ENCODE measurements at regions not wholly inside any gene's neighbourhood (a gene's known extent, or its start where the extent isn't known, plus 50 kb on each side); places are given as distances from the start of the nearest gene placed in this dataset.
"Not testable (repeated sequence)": the region's sequence is repeated elsewhere in the genome, so short reads cannot be mapped to it uniquely, and the experiment has no call there.

DNA sequence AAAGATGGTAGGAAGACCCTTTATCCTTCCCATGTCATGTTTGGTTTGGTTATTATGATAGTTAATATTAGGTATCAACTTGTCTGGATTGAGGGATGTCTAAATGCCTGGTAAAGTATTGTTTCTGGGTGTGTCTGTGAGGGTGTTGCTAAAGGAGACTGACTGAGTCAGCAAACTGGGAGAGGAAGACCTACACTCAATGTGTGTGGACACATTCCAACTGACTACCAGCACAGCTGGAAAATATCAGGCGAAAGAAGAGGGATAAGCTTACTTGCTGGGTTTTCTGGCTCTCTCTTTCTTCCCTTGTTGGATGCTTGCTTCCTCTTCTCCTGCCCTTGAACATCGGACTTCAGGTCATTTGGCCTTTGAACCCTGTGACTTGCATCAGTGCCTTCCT lies 1227.6 kb upstream of the EPHA6 start:
- H3K27me3 ChIP-seq (ENCODE audit: control insufficient read depth in 5 of 5, insufficient read depth in 4 of 5, low read length in 5 of 5) = no peaks in the 10 kb centered on the region
- H3K4me1 ChIP-seq (ENCODE audit: control insufficient read depth in 5 of 5, insufficient read depth in 5 of 5, low read length in 5 of 5) = no peaks in the 10 kb centered on the region
- H3K4me3 ChIP-seq (ENCODE audit: low read depth in 1 of 5, low read length in 5 of 5) = no peak overlapping the region
- H3K27ac ChIP-seq (ENCODE audit: low read depth, low read length) = no peak overlapping the region
- no peak overlapping the region for H3K9ac ChIP-seq (ENCODE audit: low read length in 5 of 5)
- H3K36me3 ChIP-seq (ENCODE audit: control insufficient read depth in 5 of 5, insufficient read depth in 5 of 5, low read length in 5 of 5) = no peaks in the 10 kb centered on the region
- peaks cover 0 to 5% (median 0%) of the 10 kb centered on the region in 5 donors for H3K9me3 ChIP-seq (ENCODE audit: control insufficient read depth in 5 of 5, low read length in 5 of 5)

DNA sequence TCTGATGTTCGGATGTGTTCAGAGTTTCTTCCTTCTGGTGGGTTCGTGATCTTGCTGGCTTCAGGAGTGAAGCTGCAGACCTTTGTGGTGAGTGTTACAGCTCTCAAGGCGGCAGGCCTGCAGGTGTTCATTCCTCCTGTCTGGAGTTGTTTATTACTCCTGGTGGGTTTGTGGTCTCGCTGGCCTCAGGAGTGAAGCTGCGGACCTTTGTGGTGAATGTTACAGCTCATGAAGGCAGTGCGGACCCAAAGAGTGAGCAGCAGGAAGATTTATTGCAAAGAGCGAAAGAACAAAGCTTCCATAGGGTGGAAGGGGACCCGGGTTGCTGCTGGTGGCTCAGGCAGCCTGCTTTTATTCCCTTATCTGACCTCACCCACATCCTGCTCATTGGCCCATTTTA lies 1226.8 kb upstream of the EPHA6 start:
- H3K27ac ChIP-seq (ENCODE audit: low read depth, low read length); H3K27me3 ChIP-seq (ENCODE audit: control insufficient read depth in 5 of 5, insufficient read depth in 4 of 5, low read length in 5 of 5); H3K9ac ChIP-seq (ENCODE audit: low read length in 5 of 5); H3K4me3 ChIP-seq (ENCODE audit: low read depth in 1 of 5, low read length in 5 of 5); H3K36me3 ChIP-seq (ENCODE audit: control insufficient read depth in 5 of 5, insufficient read depth in 5 of 5, low read length in 5 of 5); H3K4me1 ChIP-seq (ENCODE audit: control insufficient read depth in 5 of 5, insufficient read depth in 5 of 5, low read length in 5 of 5); H3K9me3 ChIP-seq (ENCODE audit: control insufficient read depth in 5 of 5, low read length in 5 of 5): not testable (repeated sequence)

DNA sequence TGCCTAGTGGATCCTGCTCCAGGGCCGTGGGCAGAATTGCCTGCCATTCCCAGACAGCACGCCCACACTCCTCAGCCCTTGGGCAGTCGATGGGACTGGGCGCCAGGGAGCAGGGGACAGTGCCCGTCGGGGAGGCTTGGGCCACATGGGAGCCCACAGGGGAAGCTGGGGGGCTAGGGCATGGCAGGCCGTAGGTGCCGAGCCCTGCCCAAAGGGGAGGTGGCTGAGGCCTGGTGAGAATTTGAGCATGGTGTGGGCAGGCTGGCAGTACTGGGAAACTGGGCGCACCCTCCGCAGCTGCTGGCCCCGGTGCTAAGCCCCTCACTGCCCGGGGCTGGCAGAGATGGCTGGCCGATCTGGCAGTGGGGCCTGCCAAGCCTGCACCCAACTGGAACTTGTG lies 1225.9 kb upstream of the EPHA6 start:
- peaks cover 0 to 5% (median 0%) of the 10 kb centered on the region in 5 donors for H3K9me3 ChIP-seq (ENCODE audit: control insufficient read depth in 5 of 5, low read length in 5 of 5)
- H3K4me3 ChIP-seq (ENCODE audit: low read depth in 1 of 5, low read length in 5 of 5) = no peak overlapping the region
- H3K9ac ChIP-seq (ENCODE audit: low read length in 5 of 5) = no peak overlapping the region
- no peaks in the 10 kb centered on the region for H3K4me1 ChIP-seq (ENCODE audit: control insufficient read depth in 5 of 5, insufficient read depth in 5 of 5, low read length in 5 of 5)
- no peaks in the 10 kb centered on the region for H3K27me3 ChIP-seq (ENCODE audit: control insufficient read depth in 5 of 5, insufficient read depth in 4 of 5, low read length in 5 of 5)
- no peak overlapping the region for H3K27ac ChIP-seq (ENCODE audit: low read depth, low read length)
- H3K36me3 ChIP-seq (ENCODE audit: control insufficient read depth in 5 of 5, insufficient read depth in 5 of 5, low read length in 5 of 5) = no peaks in the 10 kb centered on the region

DNA sequence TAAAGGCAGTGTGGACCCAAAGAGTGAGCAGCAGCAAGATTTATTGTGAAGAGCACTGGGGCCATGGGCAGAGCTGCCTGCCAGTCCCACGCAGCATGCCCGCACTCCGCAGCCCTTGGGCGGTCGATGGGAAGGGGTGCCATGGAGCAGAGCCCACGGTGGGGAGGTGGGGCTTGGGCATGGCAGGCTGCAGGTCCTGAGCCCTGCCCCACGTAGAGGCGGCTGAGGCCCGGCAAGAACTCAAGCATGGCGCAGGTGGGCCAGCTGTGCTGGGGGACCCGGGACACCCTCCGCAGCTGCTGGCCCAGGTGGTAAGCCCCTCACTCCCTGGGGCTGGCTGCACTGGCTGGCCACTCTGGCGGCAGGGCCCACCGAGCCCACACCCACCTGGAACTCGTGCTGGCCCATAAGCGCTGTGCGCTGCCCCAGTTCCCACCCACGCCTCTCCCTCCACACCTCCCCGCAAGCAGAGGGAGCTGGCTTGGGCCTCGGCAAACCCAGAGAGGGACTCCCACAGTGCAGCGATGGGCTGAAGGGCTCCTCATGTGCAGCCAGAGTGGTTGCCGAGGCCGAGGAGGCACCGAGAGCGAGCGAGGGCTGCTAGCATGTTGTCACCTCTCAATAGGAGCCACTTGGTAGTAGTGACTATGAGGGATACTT lies 1218.8 kb upstream of the EPHA6 start:
- no peak overlapping the region for H3K27ac ChIP-seq (ENCODE audit: low read depth, low read length)
- peaks cover 0 to 11% (median 0%) of the 10 kb centered on the region in 5 donors for H3K9me3 ChIP-seq (ENCODE audit: control insufficient read depth in 5 of 5, low read length in 5 of 5)

DNA sequence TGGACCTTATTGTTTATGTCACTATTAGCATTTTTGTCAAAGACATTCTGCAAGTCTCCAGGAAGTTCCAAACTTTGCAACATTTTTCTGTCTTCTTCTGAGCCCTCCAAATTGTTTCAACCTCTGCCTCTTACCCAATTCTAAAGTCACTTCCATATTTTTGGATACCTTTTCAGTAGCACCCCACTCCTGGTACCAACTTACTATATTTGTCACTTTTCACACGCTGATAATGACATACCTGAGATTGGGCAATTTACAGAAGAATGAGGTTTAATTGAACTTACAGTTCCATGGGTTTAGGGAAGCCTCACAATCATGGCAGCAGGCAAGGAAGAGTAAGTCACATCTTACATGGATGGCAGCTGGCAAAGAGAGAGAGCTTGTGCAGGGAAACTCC lies 1206.5 kb upstream of the EPHA6 start:
- no peak overlapping the region for H3K9ac ChIP-seq (ENCODE audit: low read length in 5 of 5)
- no peaks in the 10 kb centered on the region for H3K27me3 ChIP-seq (ENCODE audit: control insufficient read depth in 5 of 5, insufficient read depth in 4 of 5, low read length in 5 of 5)
- no peak overlapping the region for H3K27ac ChIP-seq (ENCODE audit: low read depth, low read length)
- no peaks in the 10 kb centered on the region for H3K4me1 ChIP-seq (ENCODE audit: control insufficient read depth in 5 of 5, insufficient read depth in 5 of 5, low read length in 5 of 5)
- H3K4me3 ChIP-seq (ENCODE audit: low read depth in 1 of 5, low read length in 5 of 5) = no peak overlapping the region
- peaks cover 0 to 27% (median 18%) of the 10 kb centered on the region in 5 donors for H3K9me3 ChIP-seq (ENCODE audit: control insufficient read depth in 5 of 5, low read length in 5 of 5)
- H3K36me3 ChIP-seq (ENCODE audit: control insufficient read depth in 5 of 5, insufficient read depth in 5 of 5, low read length in 5 of 5) = no peaks in the 10 kb centered on the region

More for the DNA sequence above, 1218.8 kb upstream of the EPHA6 start:
- no peak overlapping the region for H3K4me3 ChIP-seq (ENCODE audit: low read depth in 1 of 5, low read length in 5 of 5)
- no peak overlapping the region for H3K9ac ChIP-seq (ENCODE audit: low read length in 5 of 5)
- H3K4me1 ChIP-seq (ENCODE audit: control insufficient read depth in 5 of 5, insufficient read depth in 5 of 5, low read length in 5 of 5) = no peaks in the 10 kb centered on the region
- H3K27me3 ChIP-seq (ENCODE audit: control insufficient read depth in 5 of 5, insufficient read depth in 4 of 5, low read length in 5 of 5) = no peaks in the 10 kb centered on the region
- H3K36me3 ChIP-seq (ENCODE audit: control insufficient read depth in 5 of 5, insufficient read depth in 5 of 5, low read length in 5 of 5) = no peaks in the 10 kb centered on the region

DNA sequence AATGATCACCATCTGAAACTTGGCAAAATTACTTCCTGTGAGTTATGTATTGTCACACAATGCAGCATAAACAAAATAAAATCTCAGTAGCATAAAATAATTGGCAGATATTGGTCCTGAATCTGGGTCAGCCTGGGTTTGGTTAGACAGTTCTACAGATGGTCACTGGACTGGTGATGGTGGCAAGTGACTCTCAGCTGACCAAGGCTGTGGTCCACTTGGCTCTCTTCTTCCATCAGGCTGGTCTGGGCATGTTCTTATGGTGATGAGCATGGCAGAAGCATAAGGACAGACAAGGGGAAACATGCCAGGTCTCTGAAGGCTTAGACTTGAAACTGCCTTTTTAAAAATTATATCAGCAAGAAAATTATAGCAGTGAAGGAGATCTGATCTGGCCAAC lies 1205.0 kb upstream of the EPHA6 start:
- no peak overlapping the region for H3K9ac ChIP-seq (ENCODE audit: low read length in 5 of 5)
- peaks cover 0 to 27% (median 18%) of the 10 kb centered on the region in 5 donors for H3K9me3 ChIP-seq (ENCODE audit: control insufficient read depth in 5 of 5, low read length in 5 of 5)
- no peaks in the 10 kb centered on the region for H3K36me3 ChIP-seq (ENCODE audit: control insufficient read depth in 5 of 5, insufficient read depth in 5 of 5, low read length in 5 of 5)
- H3K27ac ChIP-seq (ENCODE audit: low read depth, low read length) = no peak overlapping the region
- no peak overlapping the region for H3K4me3 ChIP-seq (ENCODE audit: low read depth in 1 of 5, low read length in 5 of 5)
- H3K27me3 ChIP-seq (ENCODE audit: control insufficient read depth in 5 of 5, insufficient read depth in 4 of 5, low read length in 5 of 5) = no peaks in the 10 kb centered on the region
- no peaks in the 10 kb centered on the region for H3K4me1 ChIP-seq (ENCODE audit: control insufficient read depth in 5 of 5, insufficient read depth in 5 of 5, low read length in 5 of 5)

DNA sequence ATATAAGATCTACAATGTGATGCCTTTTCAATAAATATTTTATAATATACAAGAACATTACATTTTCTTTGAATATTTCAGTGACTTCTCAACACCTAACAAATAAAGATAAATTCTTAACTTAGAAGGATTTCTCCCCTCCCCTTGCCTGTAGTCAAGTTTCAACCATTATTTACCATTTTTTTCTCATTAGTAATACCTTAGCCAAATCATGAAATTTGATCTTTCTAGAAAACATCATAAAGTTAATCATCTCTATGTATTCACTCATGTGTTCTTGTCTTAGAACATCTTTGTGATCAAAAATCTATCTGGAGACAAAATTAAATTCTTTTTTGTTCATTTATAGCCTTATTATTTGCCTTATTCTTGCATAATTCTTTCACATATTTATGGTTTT lies 1201.8 kb upstream of the EPHA6 start:
- H3K27me3 ChIP-seq (ENCODE audit: control insufficient read depth in 5 of 5, insufficient read depth in 4 of 5, low read length in 5 of 5) = no peaks in the 10 kb centered on the region
- no peaks in the 10 kb centered on the region for H3K4me1 ChIP-seq (ENCODE audit: control insufficient read depth in 5 of 5, insufficient read depth in 5 of 5, low read length in 5 of 5)
- no peak overlapping the region for H3K4me3 ChIP-seq (ENCODE audit: low read depth in 1 of 5, low read length in 5 of 5)
- no peak overlapping the region for H3K9ac ChIP-seq (ENCODE audit: low read length in 5 of 5)
- H3K36me3 ChIP-seq (ENCODE audit: control insufficient read depth in 5 of 5, insufficient read depth in 5 of 5, low read length in 5 of 5) = no peaks in the 10 kb centered on the region
- peaks cover 0 to 11% (median 5%) of the 10 kb centered on the region in 5 donors for H3K9me3 ChIP-seq (ENCODE audit: control insufficient read depth in 5 of 5, low read length in 5 of 5)
- no peak overlapping the region for H3K27ac ChIP-seq (ENCODE audit: low read depth, low read length)

DNA sequence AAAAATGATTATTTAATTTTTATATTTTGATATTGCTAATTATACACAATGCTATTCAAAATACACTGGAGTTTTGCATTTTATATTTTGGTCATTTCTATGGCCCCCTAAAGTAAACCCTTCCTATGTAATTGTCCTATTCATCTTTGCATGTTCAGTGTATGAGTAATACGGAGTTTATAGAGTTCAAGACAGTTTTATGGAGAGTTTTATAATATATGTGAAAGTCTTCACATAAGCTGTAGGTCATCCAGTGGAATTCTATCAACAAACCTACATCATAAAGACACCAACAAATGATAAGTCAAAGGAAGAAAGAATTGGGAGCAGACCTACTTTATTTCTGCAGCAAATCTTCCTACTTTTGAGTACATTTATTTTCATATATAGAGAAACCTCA lies 1200.4 kb upstream of the EPHA6 start:
- Histone ChIP-seq H3K4me1 (ENCODE audit: control insufficient read depth in 5 of 5, insufficient read depth in 5 of 5, low read length in 5 of 5) (no peaks in the 10 kb centered on the region), H3K4me3 (ENCODE audit: low read depth in 1 of 5, low read length in 5 of 5) (no peak overlapping the region), H3K9me3 (ENCODE audit: control insufficient read depth in 5 of 5, low read length in 5 of 5) (peaks cover 0 to under 1% (median 0%) of the 10 kb centered on the region in 5 donors), H3K27me3 (ENCODE audit: control insufficient read depth in 5 of 5, insufficient read depth in 4 of 5, low read length in 5 of 5) (no peaks in the 10 kb centered on the region), H3K27ac (ENCODE audit: low read depth, low read length) (no peak overlapping the region), H3K36me3 (ENCODE audit: control insufficient read depth in 5 of 5, insufficient read depth in 5 of 5, low read length in 5 of 5) (no peaks in the 10 kb centered on the region), H3K9ac (ENCODE audit: low read length in 5 of 5) (no peak overlapping the region)

DNA sequence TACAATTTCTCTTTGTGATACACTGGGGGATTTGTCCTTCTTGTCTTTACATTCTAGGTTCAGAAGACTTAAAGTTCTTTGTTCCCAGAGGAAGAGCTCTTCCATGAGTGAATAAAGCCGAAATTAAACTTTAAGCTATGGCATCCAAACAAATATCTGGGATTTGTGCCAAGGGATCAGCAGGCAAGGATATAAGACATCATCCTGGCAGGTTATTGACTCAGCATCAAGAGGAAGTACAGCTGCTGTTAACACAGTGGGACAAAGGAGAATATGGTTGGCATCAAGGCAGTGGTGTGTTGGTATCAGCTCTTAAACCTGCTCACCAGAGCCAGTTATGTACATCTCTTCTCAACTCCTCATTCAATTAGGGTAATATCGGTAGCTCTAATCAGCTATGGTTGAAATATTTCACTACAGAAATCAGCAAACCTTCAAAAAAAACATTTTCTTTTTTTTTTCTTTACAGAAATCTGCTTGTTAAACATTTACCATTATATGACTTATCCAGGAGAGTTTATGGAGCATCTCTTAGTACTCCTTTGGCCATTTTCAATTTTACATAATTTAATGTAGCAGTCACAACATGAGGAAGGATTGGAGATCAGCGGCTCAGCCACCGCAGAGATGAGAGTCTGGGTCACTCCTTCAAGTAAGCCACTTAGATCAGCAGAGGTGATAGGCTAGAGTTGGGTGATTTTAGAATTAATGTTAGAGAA lies 1198.6 kb upstream of the EPHA6 start:
- H3K36me3 ChIP-seq (ENCODE audit: control insufficient read depth in 5 of 5, insufficient read depth in 5 of 5, low read length in 5 of 5) = no peaks in the 10 kb centered on the region
- H3K9ac ChIP-seq (ENCODE audit: low read length in 5 of 5) = no peak overlapping the region
- H3K9me3 ChIP-seq (ENCODE audit: control insufficient read depth in 5 of 5, low read length in 5 of 5) = peaks cover 0 to 4% (median 0%) of the 10 kb centered on the region in 5 donors
- no peaks in the 10 kb centered on the region for H3K27me3 ChIP-seq (ENCODE audit: control insufficient read depth in 5 of 5, insufficient read depth in 4 of 5, low read length in 5 of 5)
- no peak overlapping the region for H3K27ac ChIP-seq (ENCODE audit: low read depth, low read length)
- H3K4me1 ChIP-seq (ENCODE audit: control insufficient read depth in 5 of 5, insufficient read depth in 5 of 5, low read length in 5 of 5) = no peaks in the 10 kb centered on the region
- H3K4me3 ChIP-seq (ENCODE audit: low read depth in 1 of 5, low read length in 5 of 5) = no peak overlapping the region

DNA sequence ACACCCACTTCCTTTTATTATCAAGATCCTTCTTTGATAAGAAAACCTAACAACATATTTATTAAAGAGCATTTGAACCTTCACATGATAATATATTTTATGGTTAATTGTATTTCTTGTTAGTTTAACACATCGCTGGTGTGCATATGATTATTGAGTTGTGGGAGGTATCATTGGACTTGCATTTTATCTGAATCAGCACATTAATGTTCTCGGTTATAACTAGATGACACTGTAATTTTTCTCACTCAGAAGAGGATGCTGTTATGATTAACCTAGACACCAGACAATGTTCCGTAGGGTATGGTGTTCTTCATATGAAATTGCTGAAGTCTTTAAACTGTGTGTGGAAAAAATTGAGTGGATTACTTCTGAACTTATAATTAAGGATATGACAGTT lies 1188.3 kb upstream of the EPHA6 start:
- Histone ChIP-seq H3K27me3 (ENCODE audit: control insufficient read depth in 5 of 5, insufficient read depth in 4 of 5, low read length in 5 of 5) (no peaks in the 10 kb centered on the region), H3K36me3 (ENCODE audit: control insufficient read depth in 5 of 5, insufficient read depth in 5 of 5, low read length in 5 of 5) (no peaks in the 10 kb centered on the region), H3K4me3 (ENCODE audit: low read depth in 1 of 5, low read length in 5 of 5) (no peak overlapping the region), H3K27ac (ENCODE audit: low read depth, low read length) (no peak overlapping the region), H3K9ac (ENCODE audit: low read length in 5 of 5) (no peak overlapping the region), H3K9me3 (ENCODE audit: control insufficient read depth in 5 of 5, low read length in 5 of 5) (peaks cover 0 to 3% (median 0%) of the 10 kb centered on the region in 5 donors), H3K4me1 (ENCODE audit: control insufficient read depth in 5 of 5, insufficient read depth in 5 of 5, low read length in 5 of 5) (no peaks in the 10 kb centered on the region)

Measured in subcutaneous abdominal adipose tissue (tissue), 5 donors.